Ovary (tissue), 3 donors: ENCODE measurements at regions not wholly inside any gene's neighbourhood (a gene's known extent, or its start where the extent isn't known, plus 50 kb on each side); places are given as distances from the start of the nearest gene placed in this dataset.

Source experiments
- POLR2A ChIP-seq: fragments of 450-650 bp; IDR thresholded peaks from one replicate; pipeline ENCODE4 v1.6.1; 2017; ENCODE audit warnings: antibody characterized with exemption, mild to moderate bottlenecking, moderate library complexity
- TF ChIP-seq, protein P1 (sequence below), 3 donors: fragments of 450-650 bp in 2 of 3; fragments of 200-600 bp in 1 of 3; IDR thresholded peaks; one replicate each; pipeline versions ENCODE4 v1.5.1 to v1.8.0; 2016 to 2022; ENCODE audit warnings: antibody characterized with exemption in 3 of 3, mild to moderate bottlenecking in 1 of 3
- donor health status: DM: no; HTN: no; CAD: no.

DNA sequence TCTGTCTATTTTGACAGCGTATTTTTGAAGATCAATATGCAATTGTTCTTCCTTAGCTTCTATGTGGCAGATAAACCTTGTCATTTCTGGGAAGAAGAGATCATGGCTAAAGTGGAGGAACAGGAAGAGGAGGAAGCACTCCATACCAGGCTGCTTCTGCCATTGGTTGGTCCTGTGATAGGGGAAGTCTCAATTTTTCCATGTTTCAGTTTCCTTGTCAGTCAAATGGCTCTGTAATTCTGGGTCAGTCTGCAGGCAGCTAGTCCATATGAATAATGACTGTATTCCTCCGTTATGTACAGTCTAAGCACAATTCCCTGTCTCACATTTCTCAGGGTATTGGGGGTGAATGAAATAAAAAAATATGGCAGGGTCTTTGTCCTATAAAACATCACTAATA lies 277.6 kb upstream of the CXCR4 start:
- TF ChIP-seq, protein P1, sequence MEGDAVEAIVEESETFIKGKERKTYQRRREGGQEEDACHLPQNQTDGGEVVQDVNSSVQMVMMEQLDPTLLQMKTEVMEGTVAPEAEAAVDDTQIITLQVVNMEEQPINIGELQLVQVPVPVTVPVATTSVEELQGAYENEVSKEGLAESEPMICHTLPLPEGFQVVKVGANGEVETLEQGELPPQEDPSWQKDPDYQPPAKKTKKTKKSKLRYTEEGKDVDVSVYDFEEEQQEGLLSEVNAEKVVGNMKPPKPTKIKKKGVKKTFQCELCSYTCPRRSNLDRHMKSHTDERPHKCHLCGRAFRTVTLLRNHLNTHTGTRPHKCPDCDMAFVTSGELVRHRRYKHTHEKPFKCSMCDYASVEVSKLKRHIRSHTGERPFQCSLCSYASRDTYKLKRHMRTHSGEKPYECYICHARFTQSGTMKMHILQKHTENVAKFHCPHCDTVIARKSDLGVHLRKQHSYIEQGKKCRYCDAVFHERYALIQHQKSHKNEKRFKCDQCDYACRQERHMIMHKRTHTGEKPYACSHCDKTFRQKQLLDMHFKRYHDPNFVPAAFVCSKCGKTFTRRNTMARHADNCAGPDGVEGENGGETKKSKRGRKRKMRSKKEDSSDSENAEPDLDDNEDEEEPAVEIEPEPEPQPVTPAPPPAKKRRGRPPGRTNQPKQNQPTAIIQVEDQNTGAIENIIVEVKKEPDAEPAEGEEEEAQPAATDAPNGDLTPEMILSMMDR (IDR thresholded peaks at IDR 0.05) = no peak
- TF ChIP-seq POLR2A = no peak
